Choroid plexus epithelial cell (primary cell): ENCODE measurements at regions not wholly inside any gene's neighbourhood (a gene's known extent, or its start where the extent isn't known, plus 50 kb on each side); places are given as distances from the start of the nearest gene placed in this dataset.

ENCODE experiments used
- DNase-seq: peaks from one replicate; pipeline ENCODE4 v3.0.0-alpha.2; 2010; ENCODE audit warnings: low read depth
- H3K4me3 ChIP-seq: 2 replicates; pipeline ENCODE4 v1.5.1; 2011; ENCODE audit warnings: low read depth, mild to moderate bottlenecking, control low read depth, low read length, moderate library complexity
- TF ChIP-seq, protein P1 (sequence below): conservative IDR thresholded peaks from 2 replicates; pipeline ENCODE4 v1.5.1; 2011; ENCODE audit warnings: low read depth, mild to moderate bottlenecking, control low read depth, inconsistent platforms, low read length, moderate library complexity

DNA sequence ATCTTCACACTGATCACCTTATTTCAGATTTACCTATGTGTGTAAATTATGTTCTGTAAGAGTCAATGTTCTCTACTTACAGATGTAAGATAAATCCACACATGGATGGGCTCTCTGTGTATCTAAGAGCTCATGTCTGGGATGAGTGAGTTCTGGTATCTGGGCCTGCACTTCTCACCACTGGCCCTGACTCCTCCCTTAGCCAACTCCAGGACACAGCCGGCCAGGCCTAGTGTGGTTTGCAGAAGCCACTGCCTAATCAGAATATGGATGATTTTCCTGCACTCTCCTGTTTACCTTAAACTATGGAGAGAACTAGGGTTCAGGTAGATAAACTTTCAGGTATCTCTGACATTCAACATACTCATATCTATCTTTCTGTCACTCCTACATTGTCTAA is 1284.8 kb downstream of the TMEM121 start:
- H3K4me3 ChIP-seq = no peak overlapping the region
- DNase-seq = no peak
- TF ChIP-seq, protein P1, sequence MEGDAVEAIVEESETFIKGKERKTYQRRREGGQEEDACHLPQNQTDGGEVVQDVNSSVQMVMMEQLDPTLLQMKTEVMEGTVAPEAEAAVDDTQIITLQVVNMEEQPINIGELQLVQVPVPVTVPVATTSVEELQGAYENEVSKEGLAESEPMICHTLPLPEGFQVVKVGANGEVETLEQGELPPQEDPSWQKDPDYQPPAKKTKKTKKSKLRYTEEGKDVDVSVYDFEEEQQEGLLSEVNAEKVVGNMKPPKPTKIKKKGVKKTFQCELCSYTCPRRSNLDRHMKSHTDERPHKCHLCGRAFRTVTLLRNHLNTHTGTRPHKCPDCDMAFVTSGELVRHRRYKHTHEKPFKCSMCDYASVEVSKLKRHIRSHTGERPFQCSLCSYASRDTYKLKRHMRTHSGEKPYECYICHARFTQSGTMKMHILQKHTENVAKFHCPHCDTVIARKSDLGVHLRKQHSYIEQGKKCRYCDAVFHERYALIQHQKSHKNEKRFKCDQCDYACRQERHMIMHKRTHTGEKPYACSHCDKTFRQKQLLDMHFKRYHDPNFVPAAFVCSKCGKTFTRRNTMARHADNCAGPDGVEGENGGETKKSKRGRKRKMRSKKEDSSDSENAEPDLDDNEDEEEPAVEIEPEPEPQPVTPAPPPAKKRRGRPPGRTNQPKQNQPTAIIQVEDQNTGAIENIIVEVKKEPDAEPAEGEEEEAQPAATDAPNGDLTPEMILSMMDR = no peak

DNA sequence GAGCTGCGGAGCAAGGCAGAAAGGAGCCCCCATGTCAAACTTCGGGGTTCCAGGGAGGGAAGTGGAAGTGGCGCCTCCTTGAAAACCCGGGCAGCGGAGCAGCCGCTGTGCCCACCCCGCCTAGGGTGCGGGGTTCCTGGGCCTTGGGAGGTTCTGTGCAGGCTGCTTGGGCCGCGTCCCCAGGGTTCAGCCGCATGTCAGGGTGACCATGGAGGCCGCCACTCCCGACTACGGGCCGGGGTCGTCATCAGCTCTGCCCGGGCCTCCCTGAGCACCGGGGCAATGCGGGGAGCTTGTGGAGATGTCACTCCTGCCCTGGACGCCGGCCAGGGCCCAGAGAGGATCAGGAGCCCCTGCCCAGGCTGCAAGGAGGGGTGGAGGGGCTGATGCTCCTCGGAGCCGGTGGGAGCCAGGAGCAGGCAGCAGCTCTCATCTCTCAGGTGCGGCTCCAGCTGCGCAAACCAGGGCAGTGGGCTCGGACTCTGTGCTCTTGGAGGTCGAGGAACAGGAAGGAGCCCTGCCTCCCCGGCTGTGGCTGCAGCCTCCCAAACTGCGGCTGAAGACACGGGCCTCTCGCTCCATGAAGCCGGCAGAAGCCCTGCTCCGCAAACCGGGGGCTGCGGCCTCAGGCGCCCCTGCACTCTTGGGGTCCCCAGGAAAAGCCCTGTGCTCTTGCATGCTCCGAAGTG is 1286.5 kb downstream of the TMEM121 start:
- TF ChIP-seq, protein P1 = no peak
- no peak overlapping the region for H3K4me3 ChIP-seq
- DNase-seq = no peak

DNA sequence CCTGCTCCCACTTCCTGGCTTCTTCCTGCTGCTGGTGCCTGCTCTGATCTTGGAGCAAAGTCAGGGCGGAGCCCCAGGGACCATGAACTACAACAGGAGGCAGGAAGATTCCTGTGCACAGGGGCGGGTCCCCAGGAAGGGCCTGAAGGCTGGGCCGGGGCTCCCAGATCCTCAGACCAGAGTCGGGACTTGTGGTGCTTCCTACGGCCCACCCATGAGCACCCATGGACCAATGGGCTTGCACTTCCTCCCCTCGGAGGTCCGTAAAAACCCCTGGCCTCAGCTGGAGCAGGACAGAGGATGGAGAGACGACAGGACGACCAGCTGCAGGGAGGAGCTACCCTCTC is 1287.1 kb downstream of the TMEM121 start:
- no peak overlapping the region for H3K4me3 ChIP-seq
- TF ChIP-seq, protein P1 = no peak
- DNase-seq = no peak

DNA sequence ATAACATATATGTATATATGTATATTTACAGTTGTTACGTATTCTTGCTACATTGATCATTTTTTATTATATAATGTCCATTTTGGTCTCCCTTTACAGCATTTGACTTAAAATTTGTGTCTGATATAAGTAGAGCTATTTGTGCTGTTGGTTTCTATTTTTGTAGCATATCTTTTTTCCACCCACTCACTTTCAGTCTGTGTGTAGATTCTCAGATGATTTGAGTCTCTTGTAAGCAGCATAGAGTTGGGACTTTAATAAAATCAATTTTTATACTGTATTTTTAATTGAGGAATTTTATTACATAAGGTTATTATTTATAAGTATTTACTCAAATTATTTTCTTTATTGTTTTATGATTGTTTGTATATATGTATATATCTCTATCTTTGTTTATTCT is 1293.7 kb downstream of the TMEM121 start:
- no peak overlapping the region for H3K4me3 ChIP-seq
- TF ChIP-seq, protein P1 = no peak
- DNase-seq = no peak

DNA sequence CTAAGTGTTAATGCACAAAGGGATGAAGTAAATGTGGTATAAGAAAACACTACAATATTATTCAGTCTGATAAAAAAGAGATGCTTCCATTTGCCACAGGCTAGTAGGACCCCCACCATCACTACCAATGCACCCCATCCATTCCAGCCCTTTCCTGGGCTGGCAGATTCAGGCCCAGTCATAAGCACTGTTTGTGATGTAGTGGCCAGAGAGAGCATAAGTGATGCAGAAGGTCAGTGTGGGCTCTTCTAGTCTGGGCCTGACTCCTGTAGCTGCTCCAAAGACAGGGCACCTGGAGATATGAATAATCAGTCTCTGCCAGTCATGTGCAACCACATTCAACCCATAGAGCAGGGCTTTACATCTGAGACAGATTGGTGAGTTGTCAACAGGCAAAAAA is 1294.7 kb downstream of the TMEM121 start:
- TF ChIP-seq, protein P1 = no peak
- DNase-seq = no peak
- H3K4me3 ChIP-seq = no peak overlapping the region

DNA sequence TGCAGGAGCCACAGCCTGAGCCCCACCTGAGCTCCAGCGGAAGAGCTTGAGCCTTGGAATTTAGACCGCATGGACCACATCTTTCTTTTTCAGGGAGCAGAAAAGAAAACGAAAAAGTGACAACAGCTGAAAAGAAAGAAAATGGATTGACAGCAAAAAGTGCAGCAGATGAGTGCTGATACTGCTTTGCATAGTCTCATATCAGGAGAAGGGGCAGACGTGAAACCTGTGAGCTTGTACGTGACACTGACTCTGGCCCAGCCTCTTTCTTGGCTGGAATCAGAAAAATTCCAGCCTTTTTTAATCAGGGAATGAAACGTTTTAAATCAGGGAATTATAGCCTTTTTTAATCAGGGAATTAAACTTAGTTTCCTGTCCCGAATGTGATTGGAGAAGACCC is 1296.5 kb downstream of the TMEM121 start:
- TF ChIP-seq, protein P1 = no peak
- no peak overlapping the region for H3K4me3 ChIP-seq
- DNase-seq = no peak

DNA sequence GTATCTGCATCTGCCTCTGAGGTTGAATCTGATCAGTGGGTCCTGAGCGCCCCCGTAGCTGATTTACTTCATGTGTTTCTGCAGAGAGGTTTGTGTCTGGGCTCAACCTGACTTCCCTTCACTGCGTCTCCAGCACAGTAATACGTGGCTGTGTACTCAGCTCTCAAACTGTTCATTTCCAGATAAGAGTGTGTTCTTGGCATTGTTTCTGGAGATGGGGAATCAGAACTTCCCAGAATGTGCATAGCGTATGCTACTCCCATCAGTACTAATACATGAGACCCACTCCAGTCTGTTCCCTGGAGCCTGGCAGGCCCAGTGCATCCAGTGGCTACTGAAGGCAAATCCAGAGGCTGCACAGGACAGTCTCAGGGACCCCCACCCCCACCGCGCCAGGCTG is 1297.2 kb downstream of the TMEM121 start:
- DNase-seq = no peak
- H3K4me3 ChIP-seq = no peak overlapping the region
- TF ChIP-seq, protein P1 = no peak
